Prostate gland (tissue), 2 donors: ENCODE measurements at regions not wholly inside any gene's neighbourhood (a gene's known extent, or its start where the extent isn't known, plus 50 kb on each side); places are given as distances from the start of the nearest gene placed in this dataset.

ENCODE experiments used
- CTCF ChIP-seq, 4 experiments: fragments of 200-600 bp in 2 of 4; fragments of 450-650 bp in 2 of 4; sonication (generic) in 2 of 4; IDR thresholded peaks; 1 replicate in 3 of 4; 2 replicates in 1 of 4; pipeline ENCODE4 v1.5.1; 2016 to 2019; ENCODE audit warnings: antibody characterized with exemption in 4 of 4, mild to moderate bottlenecking in 2 of 4, moderate library complexity in 2 of 4
- POLR2AphosphoS5 ChIP-seq: sonication (generic); formaldehyde crosslinking; IDR thresholded peaks from one replicate; pipeline ENCODE4 v1.6.1; 2017; ENCODE audit warnings: antibody characterized with exemption

- TF ChIP-seq POLR2AphosphoS5 (no peak), CTCF (IDR thresholded peaks at IDR 0.05) (no peak)
Measured at GRCh38 chr12:103114296-103115055, 157.0 kb downstream of the ASCL1 start.
